ENCODE measurements at regions not wholly inside any gene's neighbourhood (a gene's known extent, or its start where the extent isn't known, plus 50 kb on each side); places are given as distances from the start of the nearest gene placed in this dataset.

- Mint-ChIP-seq H3K4me1 (ENCODE audit: low read depth) (no peaks in the 10 kb centered on the region), H3K9me3 (peaks cover 19% of the 10 kb centered on the region), H3K36me3 (ENCODE audit: low read depth) (no peaks in the 10 kb centered on the region), H3K27ac (no peak overlapping the region), H3K27me3 (no peaks in the 10 kb centered on the region), H3K4me3 (no peak overlapping the region)
Measured at GRCh38 chr10:108453166-108453565, 1288.7 kb upstream of the SORCS1 start.

DNA sequence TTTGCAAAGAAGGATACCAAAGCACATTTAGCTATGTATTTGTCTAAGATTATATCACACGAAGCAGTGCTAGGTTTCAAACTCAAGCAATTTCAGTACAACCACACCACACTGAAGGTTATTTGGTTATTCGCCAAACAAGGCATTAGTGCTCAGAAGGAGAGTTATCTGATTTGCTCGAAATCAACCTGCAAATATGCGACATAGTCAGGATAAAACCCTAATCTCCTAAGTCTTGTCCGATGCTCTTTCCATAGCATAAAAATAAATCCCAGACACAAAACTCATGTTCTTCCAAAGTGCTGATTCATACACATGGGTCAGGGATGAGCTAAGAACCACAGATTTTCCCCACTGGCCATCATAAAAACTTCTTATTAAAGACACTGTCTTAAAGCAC is 1288.0 kb upstream of the SORCS1 start:
- peaks cover 19% of the 10 kb centered on the region for H3K9me3 Mint-ChIP-seq

DNA sequence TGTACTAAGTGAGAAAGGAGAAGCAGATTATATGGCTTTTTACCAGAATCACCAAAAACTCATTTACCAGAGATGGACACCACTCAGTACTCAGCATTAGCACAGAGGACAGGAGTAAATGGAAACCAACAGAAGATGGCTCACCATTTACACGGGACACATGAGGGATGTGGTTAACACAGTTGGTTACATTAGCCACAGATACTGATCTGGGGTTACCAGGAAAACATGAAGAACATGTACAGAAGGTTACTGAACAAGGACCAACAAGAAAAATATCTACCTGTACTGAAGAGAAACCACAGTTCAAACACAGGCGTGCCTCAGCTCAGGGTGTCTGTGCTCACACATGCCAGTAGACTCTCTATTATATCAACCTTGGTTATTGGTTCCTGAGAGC is 1285.8 kb upstream of the SORCS1 start:
- H3K4me3 Mint-ChIP-seq = no peak overlapping the region
- H3K36me3 Mint-ChIP-seq (ENCODE audit: low read depth) = no peaks in the 10 kb centered on the region
- no peaks in the 10 kb centered on the region for H3K27me3 Mint-ChIP-seq

More for the DNA sequence above, 1288.0 kb upstream of the SORCS1 start:
- Mint-ChIP-seq H3K27ac (no peak overlapping the region), H3K4me3 (no peak overlapping the region), H3K36me3 (ENCODE audit: low read depth) (no peaks in the 10 kb centered on the region), H3K27me3 (no peaks in the 10 kb centered on the region), H3K4me1 (ENCODE audit: low read depth) (no peaks in the 10 kb centered on the region)

GRCh38 chr10:108445746-108446145 is 1281.2 kb upstream of the SORCS1 start:
- peaks cover 10% of the 10 kb centered on the region for H3K9me3 Mint-ChIP-seq
- H3K27ac Mint-ChIP-seq = no peak overlapping the region
- no peaks in the 10 kb centered on the region for H3K27me3 Mint-ChIP-seq
- no peaks in the 10 kb centered on the region for H3K4me1 Mint-ChIP-seq (ENCODE audit: low read depth)
- H3K4me3 Mint-ChIP-seq = no peak overlapping the region
- no peaks in the 10 kb centered on the region for H3K36me3 Mint-ChIP-seq (ENCODE audit: low read depth)

More for the DNA sequence above, 1285.8 kb upstream of the SORCS1 start:
- no peaks in the 10 kb centered on the region for H3K4me1 Mint-ChIP-seq (ENCODE audit: low read depth)
- H3K9me3 Mint-ChIP-seq = peaks cover 19% of the 10 kb centered on the region
- H3K27ac Mint-ChIP-seq = no peak overlapping the region

DNA sequence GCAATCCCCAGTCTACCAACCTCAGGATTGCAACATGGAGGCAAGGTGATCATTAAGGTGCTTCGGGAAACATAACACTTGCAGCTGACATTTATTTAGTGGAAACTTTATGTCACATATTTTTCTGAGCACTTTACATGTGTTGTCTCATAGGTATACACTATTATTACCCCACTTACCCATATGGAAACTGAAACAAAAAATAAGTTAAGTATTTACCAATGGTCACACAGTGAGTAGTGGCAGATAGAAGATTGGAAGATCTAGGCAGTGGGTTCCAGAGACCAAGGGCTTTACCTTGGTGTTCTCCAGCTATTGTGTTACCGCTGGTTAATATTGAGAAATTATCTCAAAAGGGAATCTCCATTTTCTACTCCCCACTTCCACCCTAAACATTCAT is 1279.1 kb upstream of the SORCS1 start:
- no peaks in the 10 kb centered on the region for H3K4me1 Mint-ChIP-seq (ENCODE audit: low read depth)
- H3K9me3 Mint-ChIP-seq = peaks cover 4% of the 10 kb centered on the region
- no peaks in the 10 kb centered on the region for H3K27me3 Mint-ChIP-seq
- no peak overlapping the region for H3K4me3 Mint-ChIP-seq
- H3K36me3 Mint-ChIP-seq (ENCODE audit: low read depth) = no peaks in the 10 kb centered on the region
- no peak overlapping the region for H3K27ac Mint-ChIP-seq

GRCh38 chr10:108439397-108439796 is 1274.9 kb upstream of the SORCS1 start:
- Mint-ChIP-seq H3K9me3 (peaks cover 8% of the 10 kb centered on the region), H3K27me3 (no peaks in the 10 kb centered on the region), H3K4me3 (no peak overlapping the region), H3K36me3 (ENCODE audit: low read depth) (no peaks in the 10 kb centered on the region), H3K27ac (no peak overlapping the region), H3K4me1 (ENCODE audit: low read depth) (no peaks in the 10 kb centered on the region)

DNA sequence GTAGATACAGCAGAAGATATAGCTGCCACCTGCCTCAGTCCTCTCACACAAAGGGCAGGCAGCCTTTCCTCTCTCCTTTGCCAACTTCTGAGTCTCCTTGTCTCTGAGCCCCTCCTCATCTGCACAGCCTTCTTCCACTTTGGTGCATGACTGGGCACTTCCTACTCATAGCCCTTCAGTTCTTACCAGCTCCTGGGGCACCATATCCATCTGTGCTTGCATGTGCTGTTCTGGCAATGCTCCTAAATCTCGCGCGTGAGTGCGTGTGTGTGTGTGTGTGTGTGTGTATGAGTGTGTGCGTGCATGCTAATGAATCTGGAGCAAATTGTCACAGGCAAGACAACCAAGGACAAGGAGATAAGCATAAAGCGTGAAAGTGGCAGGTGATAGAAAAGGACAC is 1271.6 kb upstream of the SORCS1 start:
- H3K4me1 Mint-ChIP-seq (ENCODE audit: low read depth) = no peaks in the 10 kb centered on the region
- H3K36me3 Mint-ChIP-seq (ENCODE audit: low read depth) = no peaks in the 10 kb centered on the region
- H3K27ac Mint-ChIP-seq = no peak overlapping the region
- no peaks in the 10 kb centered on the region for H3K27me3 Mint-ChIP-seq
- no peak overlapping the region for H3K4me3 Mint-ChIP-seq
- peaks cover 11% of the 10 kb centered on the region for H3K9me3 Mint-ChIP-seq

DNA sequence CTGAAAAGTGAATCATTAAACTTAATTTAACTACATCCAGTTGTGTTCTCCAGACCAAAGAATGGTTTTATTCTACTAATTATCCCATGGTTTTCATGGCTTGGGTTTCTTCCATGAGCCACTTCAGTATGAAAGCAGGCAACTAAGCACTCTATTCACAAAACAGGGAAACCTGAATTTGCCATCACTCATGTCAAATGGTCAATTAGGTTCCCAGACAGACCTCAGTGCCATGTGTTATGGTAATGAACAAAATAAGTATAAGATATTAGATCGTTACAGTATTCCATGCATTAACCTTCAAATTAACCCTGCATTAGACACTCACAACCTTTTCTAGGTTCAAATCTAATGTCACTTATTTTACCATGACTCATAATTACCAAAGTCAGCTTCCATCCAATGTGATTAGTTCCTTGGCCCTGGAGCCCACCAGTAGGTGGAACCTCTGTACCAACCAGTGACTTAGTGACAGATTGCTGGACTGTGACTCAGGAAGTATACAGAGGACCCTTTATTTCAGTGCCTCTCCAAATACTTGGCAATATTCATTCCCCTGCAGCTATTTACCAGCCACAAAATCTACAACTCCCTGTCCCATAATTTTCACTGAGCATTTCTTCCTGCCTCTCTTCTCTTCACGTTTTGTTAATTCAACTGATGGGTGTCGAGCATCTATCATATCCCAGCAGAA is 1270.2 kb upstream of the SORCS1 start:
- H3K36me3 Mint-ChIP-seq (ENCODE audit: low read depth) = no peaks in the 10 kb centered on the region
- no peak overlapping the region for H3K27ac Mint-ChIP-seq
- H3K4me3 Mint-ChIP-seq = no peak overlapping the region
- H3K27me3 Mint-ChIP-seq = no peaks in the 10 kb centered on the region
- H3K4me1 Mint-ChIP-seq (ENCODE audit: low read depth) = no peaks in the 10 kb centered on the region
- peaks cover 11% of the 10 kb centered on the region for H3K9me3 Mint-ChIP-seq

GRCh38 chr10:108427146-108427545 is 1262.6 kb upstream of the SORCS1 start:
- no peaks in the 10 kb centered on the region for H3K36me3 Mint-ChIP-seq (ENCODE audit: low read depth)
- no peak overlapping the region for H3K27ac Mint-ChIP-seq
- H3K4me1 Mint-ChIP-seq (ENCODE audit: low read depth) = no peaks in the 10 kb centered on the region
- H3K27me3 Mint-ChIP-seq = no peaks in the 10 kb centered on the region
- H3K4me3 Mint-ChIP-seq = no peak overlapping the region
- no peaks in the 10 kb centered on the region for H3K9me3 Mint-ChIP-seq

DNA sequence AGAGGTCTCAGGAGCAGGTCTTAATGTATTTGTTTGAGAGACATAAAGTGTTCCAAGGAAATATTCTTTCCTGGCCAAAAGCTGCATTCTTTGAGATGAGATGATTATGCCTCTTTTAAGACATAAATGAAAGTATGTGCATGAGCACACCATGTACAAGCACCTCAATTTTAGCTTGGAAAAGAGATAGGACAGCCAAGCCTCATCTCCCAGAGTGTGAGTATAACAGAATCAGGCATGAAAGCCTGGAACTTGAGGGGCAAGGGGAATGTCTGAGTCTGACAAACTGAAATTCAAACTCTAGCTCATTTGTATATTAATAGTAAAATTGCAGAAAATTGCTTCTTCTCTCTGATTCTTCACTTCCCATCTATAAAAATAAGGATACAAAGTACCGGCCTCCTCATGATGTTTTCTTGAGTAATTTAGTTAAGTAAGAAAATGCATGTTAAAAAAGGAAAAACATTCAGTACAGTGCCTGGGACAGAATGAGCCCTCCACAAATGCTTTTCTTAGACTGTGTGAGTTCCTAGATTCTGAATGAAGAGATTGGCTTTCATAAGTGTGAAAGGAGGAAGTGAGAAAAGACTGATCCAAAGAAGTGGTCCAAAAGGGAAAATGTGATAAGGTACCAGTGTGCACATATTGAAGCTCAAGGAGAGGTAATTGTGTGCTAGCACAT is 1260.9 kb upstream of the SORCS1 start:
- Mint-ChIP-seq H3K27ac (no peak overlapping the region), H3K4me1 (ENCODE audit: low read depth) (no peaks in the 10 kb centered on the region), H3K36me3 (ENCODE audit: low read depth) (no peaks in the 10 kb centered on the region), H3K4me3 (no peak overlapping the region), H3K9me3 (no peaks in the 10 kb centered on the region), H3K27me3 (no peaks in the 10 kb centered on the region)

DNA sequence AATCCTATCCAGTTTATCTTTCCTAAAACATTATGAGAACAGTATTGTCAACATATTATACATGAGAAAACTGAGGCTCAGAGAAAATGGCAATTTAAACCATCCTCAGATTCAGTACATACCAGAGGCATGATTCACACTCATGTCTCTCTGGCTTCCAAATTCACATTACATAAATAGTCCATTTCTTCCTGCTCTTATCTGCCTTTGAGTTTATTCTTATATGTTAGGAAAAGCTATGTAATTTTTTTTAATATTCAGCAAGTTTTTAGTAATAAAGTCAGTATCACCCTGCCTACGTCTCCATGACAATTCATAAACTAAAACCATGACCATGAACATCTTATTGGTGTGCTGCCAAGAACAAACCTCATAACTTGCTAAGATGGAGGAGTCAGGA is 1260.2 kb upstream of the SORCS1 start:
- Mint-ChIP-seq H3K4me1 (ENCODE audit: low read depth) (no peaks in the 10 kb centered on the region), H3K9me3 (no peaks in the 10 kb centered on the region), H3K27ac (no peak overlapping the region), H3K27me3 (no peaks in the 10 kb centered on the region), H3K36me3 (ENCODE audit: low read depth) (no peaks in the 10 kb centered on the region), H3K4me3 (no peak overlapping the region)

- Mint-ChIP-seq H3K4me3 (no peak overlapping the region), H3K4me1 (ENCODE audit: low read depth) (no peaks in the 10 kb centered on the region)
Measured at GRCh38 chr10:108422286-108422685, 1257.8 kb upstream of the SORCS1 start.

DNA sequence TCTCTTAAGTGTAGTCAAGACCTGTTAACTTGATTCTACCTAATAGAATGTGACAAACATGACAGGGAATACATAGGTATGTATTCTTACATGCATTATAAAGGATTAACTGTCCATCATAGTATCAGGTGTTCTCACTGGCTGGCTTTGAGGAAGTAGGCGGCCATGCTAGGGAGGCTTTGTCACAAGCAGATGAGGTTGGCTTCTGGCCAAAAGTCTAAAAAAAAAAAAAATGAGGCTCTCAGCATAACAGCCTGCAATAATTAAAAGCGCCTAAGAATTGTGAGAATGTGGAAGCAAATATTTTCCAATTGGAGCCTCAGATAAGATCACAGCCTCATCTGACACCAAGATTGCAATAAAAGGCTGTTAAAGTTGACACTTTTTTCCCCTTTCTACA is 1256.8 kb upstream of the SORCS1 start:
- Mint-ChIP-seq H3K27me3 (no peaks in the 10 kb centered on the region), H3K4me1 (ENCODE audit: low read depth) (no peaks in the 10 kb centered on the region), H3K27ac (no peak overlapping the region), H3K9me3 (no peaks in the 10 kb centered on the region), H3K36me3 (ENCODE audit: low read depth) (no peaks in the 10 kb centered on the region), H3K4me3 (no peak overlapping the region)

More at GRCh38 chr10:108422286-108422685, 1257.8 kb upstream of the SORCS1 start:
- H3K27ac Mint-ChIP-seq = no peak overlapping the region
- no peaks in the 10 kb centered on the region for H3K9me3 Mint-ChIP-seq
- H3K36me3 Mint-ChIP-seq (ENCODE audit: low read depth) = no peaks in the 10 kb centered on the region
- no peaks in the 10 kb centered on the region for H3K27me3 Mint-ChIP-seq

DNA sequence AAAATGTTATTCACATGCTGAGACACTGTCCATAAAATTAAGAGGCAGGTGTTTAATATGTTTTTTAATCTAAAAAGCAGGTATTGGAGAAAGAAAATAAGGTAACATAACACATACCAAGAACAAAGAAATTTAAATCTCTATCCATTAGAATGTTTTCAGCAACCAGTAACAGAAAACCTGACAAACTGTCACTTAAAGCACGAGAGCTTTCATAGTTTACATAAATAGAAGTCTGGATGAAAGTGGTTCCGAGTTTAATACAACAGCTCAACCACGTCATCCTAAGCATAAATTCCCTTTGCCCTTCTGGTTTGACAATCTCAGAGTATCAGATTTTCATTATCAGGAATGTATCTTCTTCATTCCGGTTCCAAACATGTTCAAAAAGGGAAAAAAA is 1249.4 kb upstream of the SORCS1 start:
- Mint-ChIP-seq H3K27me3 (no peaks in the 10 kb centered on the region), H3K36me3 (ENCODE audit: low read depth) (no peaks in the 10 kb centered on the region), H3K9me3 (no peaks in the 10 kb centered on the region), H3K27ac (no peak overlapping the region), H3K4me1 (ENCODE audit: low read depth) (no peaks in the 10 kb centered on the region), H3K4me3 (no peak overlapping the region)

GRCh38 chr10:108412323-108412722 is 1247.8 kb upstream of the SORCS1 start:
- Mint-ChIP-seq H3K27ac (no peak overlapping the region), H3K9me3 (no peaks in the 10 kb centered on the region), H3K36me3 (ENCODE audit: low read depth) (no peaks in the 10 kb centered on the region), H3K4me3 (no peak overlapping the region), H3K4me1 (ENCODE audit: low read depth) (no peaks in the 10 kb centered on the region), H3K27me3 (no peaks in the 10 kb centered on the region)

- Mint-ChIP-seq H3K4me1 (ENCODE audit: low read depth) (no peaks in the 10 kb centered on the region), H3K27ac (no peak overlapping the region), H3K36me3 (ENCODE audit: low read depth) (no peaks in the 10 kb centered on the region), H3K27me3 (no peaks in the 10 kb centered on the region), H3K4me3 (no peak overlapping the region), H3K9me3 (no peaks in the 10 kb centered on the region)
Measured at GRCh38 chr10:108411894-108412293, 1247.4 kb upstream of the SORCS1 start.
